GM10248 (cell line): ENCODE measurements at regions not wholly inside any gene's neighbourhood (a gene's known extent, or its start where the extent isn't known, plus 50 kb on each side); places are given as distances from the start of the nearest gene placed in this dataset.
"Not testable (repeated sequence)": the region's sequence is repeated elsewhere in the genome, so short reads cannot be mapped to it uniquely, and the experiment has no call there.

ENCODE experiments used
- CTCF ChIA-PET: fragments of 300-600 bp; sonication (Branson Sonifier 250); formaldehyde crosslinking; extraction: SDS; loops from one replicate; lab custom pipeline; 2021; ENCODE audit warnings: antibody characterized with exemption; lab: Yijun Ruan, JAX
- POLR2A ChIA-PET: fragments of 350-650 bp; sonication (Branson Sonifier 250); formaldehyde crosslinking; extraction: SDS; loops from one replicate; lab custom pipeline; 2020; ENCODE audit warnings: antibody characterized with exemption; lab: Yijun Ruan, JAX
- DNase-seq: peaks from one replicate; pipeline ENCODE4 v3.0.0; 2012; ENCODE audit errors: extremely low spot score
- TF ChIP-seq, protein P1 (sequence below): IDR thresholded peaks from 2 replicates; pipeline ENCODE4 v1.5.1; 2012; ENCODE audit warnings: mild to moderate bottlenecking, low read depth; ENCODE audit errors: extremely low read depth, missing control alignments, control extremely low read depth

DNA sequence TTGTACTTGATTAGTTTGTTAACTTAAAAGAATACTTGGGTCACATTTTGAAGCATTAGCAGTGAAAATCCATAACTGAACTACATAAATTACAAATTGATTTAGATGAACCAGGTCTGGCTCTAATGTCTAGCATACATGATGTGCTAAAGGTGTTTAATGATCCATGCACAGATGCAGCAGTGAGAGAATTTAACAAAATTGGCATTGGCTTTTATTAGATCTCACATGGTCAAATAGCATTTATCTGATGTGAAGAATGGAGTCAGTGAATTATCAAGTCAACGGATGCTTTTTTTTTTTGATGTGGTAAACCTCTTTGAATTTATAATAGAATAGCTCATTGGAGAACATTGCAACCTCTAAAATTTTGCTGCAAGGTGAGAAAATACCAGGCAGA lies 293.0 kb upstream of the POT1 start:
- POLR2A ChIA-PET: no interaction called here
- CTCF ChIA-PET: no interaction called here
- TF ChIP-seq, protein P1, sequence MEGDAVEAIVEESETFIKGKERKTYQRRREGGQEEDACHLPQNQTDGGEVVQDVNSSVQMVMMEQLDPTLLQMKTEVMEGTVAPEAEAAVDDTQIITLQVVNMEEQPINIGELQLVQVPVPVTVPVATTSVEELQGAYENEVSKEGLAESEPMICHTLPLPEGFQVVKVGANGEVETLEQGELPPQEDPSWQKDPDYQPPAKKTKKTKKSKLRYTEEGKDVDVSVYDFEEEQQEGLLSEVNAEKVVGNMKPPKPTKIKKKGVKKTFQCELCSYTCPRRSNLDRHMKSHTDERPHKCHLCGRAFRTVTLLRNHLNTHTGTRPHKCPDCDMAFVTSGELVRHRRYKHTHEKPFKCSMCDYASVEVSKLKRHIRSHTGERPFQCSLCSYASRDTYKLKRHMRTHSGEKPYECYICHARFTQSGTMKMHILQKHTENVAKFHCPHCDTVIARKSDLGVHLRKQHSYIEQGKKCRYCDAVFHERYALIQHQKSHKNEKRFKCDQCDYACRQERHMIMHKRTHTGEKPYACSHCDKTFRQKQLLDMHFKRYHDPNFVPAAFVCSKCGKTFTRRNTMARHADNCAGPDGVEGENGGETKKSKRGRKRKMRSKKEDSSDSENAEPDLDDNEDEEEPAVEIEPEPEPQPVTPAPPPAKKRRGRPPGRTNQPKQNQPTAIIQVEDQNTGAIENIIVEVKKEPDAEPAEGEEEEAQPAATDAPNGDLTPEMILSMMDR: no peak
- DNase-seq: no peak

GRCh38 chr7:125218076-125218475 lies 288.5 kb upstream of the POT1 start:
- ChIA-PET POLR2A (no interaction called here), CTCF (no interaction called here)
- TF ChIP-seq, protein P1: no peak
- no peak for DNase-seq

GRCh38 chr7:125201002-125201401 lies 271.4 kb upstream of the POT1 start:
- CTCF ChIA-PET: interaction anchor here (1.2 kb wide), 1 partner anchor 12 kb away, joined by 4 read pairs; no protein-coding TSS in a partner anchor
- POLR2A ChIA-PET: no interaction called here
- no peak for DNase-seq
- TF ChIP-seq, protein P1: no peak

GRCh38 chr7:125197731-125198393 lies 268.2 kb upstream of the POT1 start:
- TF ChIP-seq, protein P1: no peak
- ChIA-PET POLR2A (no interaction called here), CTCF (no interaction called here)
- DNase-seq: no peak

DNA sequence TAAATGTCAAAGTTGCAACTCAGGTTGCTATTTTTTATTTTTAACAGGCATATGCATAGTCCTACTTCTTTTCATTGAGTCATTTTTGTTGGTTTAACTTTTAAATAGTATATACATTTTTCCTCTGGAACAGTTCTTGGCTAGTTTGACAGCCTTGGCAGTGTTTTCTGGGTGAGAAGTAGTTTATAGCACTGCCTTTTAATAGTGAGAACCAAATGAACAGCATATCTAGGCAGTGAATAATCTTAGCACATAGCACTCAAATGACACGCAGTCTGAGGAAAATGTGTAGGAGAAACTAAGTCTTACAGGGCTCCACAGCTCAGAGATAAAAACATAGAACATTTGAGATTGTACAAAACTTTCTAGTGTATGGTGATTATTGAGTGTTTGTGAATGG lies 265.5 kb upstream of the POT1 start:
- DNase-seq: no peak
- TF ChIP-seq, protein P1: no peak
- POLR2A ChIA-PET: no interaction called here
- CTCF ChIA-PET: no interaction called here

GRCh38 chr7:125193263-125193662 lies 263.6 kb upstream of the POT1 start:
- ChIA-PET POLR2A (no interaction called here), CTCF (no interaction called here)
- DNase-seq: no peak
- TF ChIP-seq, protein P1: no peak

GRCh38 chr7:125184801-125185200 lies 255.2 kb upstream of the POT1 start:
- no peak for DNase-seq
- TF ChIP-seq, protein P1: no peak
- POLR2A ChIA-PET: no interaction called here
- CTCF ChIA-PET: interaction anchor here (0.8 to 1.1 kb wide), 2 partner anchors 22 to 131 kb away, joined by 3 read pairs; no protein-coding TSS in a partner anchor

DNA sequence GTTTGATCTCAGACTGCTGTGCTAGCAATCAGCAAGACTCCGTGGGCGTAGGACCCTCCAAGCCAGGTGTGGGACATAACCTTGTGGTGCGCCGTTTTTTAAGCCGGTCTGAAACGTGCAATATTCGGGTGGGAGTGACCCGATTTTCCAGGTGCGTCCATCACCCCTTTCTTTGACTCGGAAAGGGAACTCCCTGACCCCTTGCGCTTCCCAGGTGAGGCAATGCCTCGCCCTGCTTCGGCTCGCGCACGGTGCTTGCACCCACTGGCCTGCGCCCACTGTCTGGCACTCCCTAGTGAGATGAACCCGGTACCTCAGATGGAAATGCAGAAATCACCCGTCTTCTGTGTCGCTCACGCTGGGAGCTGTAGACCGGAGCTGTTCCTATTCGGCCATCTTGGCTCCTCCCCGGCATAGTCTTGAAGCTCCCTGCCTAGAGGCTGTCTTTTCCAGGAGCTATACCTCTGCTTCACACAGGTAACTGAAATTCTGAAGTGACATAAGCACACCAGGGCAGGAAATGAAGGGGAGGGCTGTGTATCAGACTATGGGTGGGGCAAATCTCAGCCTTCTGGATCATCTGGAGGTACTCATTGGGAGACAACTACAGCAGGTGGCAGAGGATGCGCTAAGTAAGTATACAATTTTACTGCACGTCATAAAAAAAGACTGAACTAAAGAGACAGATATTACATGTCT lies 252.1 kb upstream of the POT1 start:
- DNase-seq, CTCF ChIA-PET, POLR2A ChIA-PET: not testable (repeated sequence)
